ENCODE measurements at regions not wholly inside any gene's neighbourhood (a gene's known extent, or its start where the extent isn't known, plus 50 kb on each side); places are given as distances from the start of the nearest gene placed in this dataset.

DNA sequence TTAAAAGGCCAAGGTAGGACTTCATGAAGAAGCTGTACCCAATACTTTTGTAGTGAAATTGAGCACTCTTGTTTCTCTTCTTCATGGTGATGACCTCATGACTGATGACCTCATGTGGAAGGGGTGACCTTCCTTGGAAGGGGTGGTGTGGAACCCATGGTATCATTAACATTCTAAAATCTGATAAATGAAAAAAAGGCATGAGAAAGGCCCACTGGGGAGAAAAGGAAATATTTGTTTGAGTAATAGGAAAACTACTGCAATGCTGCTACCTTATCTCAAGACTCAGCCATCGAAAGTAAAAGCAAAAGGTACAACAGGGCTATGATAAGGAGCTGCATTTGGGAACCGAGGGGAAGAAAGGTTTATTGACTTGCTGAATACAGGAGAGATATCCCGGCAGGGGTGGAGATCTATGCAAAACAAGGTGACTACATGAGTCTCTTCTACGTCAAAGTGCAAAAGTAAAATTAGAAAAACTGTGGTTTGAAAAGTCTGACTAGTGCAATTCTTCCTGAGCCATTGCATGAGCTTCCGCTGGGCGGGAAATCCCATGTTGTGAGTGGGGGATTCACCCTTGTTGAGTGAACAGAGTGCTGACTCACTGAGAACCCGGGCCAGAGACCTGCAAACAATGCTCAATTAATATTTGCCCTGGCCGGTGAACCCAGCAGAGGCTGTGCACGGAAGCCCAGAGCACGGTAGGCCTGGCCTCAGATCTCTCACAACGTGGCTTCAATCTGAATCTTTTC is 138.9 kb upstream of the RFC3 start:
- TF ChIP-seq CTCF (IDR thresholded peaks at IDR 0.05), result no peak
- no peak for TF ChIP-seq POLR2A (IDR thresholded peaks at IDR 0.05)
